NCI-H2107 treated with DMSO at 0.1 percent for 48 hours (cell line): ENCODE measurements at regions not wholly inside any gene's neighbourhood (a gene's known extent, or its start where the extent isn't known, plus 50 kb on each side); places are given as distances from the start of the nearest gene placed in this dataset.

Experiments
- DNase-seq: peaks from one replicate; lab custom pipeline; 2025; ENCODE audit not compliant: unreplicated experiment; lab: John Stamatoyannopoulos, UW

- no peak for DNase-seq
Measured at GRCh38 chr16:79912592-79913310, 312.2 kb upstream of the MAF start.

- DNase-seq = no peak
Measured at GRCh38 chr16:79911660-79912059, 311.1 kb upstream of the MAF start.

- no peak for DNase-seq
Measured at GRCh38 chr16:79909571-79909970, 309.0 kb upstream of the MAF start.

GRCh38 chr16:79903471-79903870 is 302.9 kb upstream of the MAF start:
- DNase-seq = no peak

GRCh38 chr16:79902351-79902750 is 301.8 kb upstream of the MAF start:
- DNase-seq = no peak

GRCh38 chr16:79901522-79901921 is 301.0 kb upstream of the MAF start:
- DNase-seq = no peak

- no peak for DNase-seq
Measured at GRCh38 chr16:79899716-79900115, 299.2 kb upstream of the MAF start.

GRCh38 chr16:79899316-79899715 is 298.8 kb upstream of the MAF start:
- DNase-seq = no peak

GRCh38 chr16:79898703-79899102 is 298.2 kb upstream of the MAF start:
- no peak for DNase-seq

- no peak for DNase-seq
Measured at GRCh38 chr16:79897453-79898146, 297.1 kb upstream of the MAF start.

- DNase-seq = no peak
Measured at GRCh38 chr16:79897104-79897452, 296.5 kb upstream of the MAF start.

GRCh38 chr16:79895917-79896203 is 295.3 kb upstream of the MAF start:
- DNase-seq = no peak

- DNase-seq = no peak
Measured at GRCh38 chr16:79895053-79895916, 294.7 kb upstream of the MAF start.

GRCh38 chr16:79893445-79893844 is 292.9 kb upstream of the MAF start:
- no peak for DNase-seq

- DNase-seq = no peak
Measured at GRCh38 chr16:79892278-79892677, 291.7 kb upstream of the MAF start.

- DNase-seq = no peak
Measured at GRCh38 chr16:79891458-79891857, 290.9 kb upstream of the MAF start.

- no peak for DNase-seq
Measured at GRCh38 chr16:79887541-79888540, 287.3 kb upstream of the MAF start.

- no peak for DNase-seq
Measured at GRCh38 chr16:79885320-79885719, 284.8 kb upstream of the MAF start.

- no peak for DNase-seq
Measured at GRCh38 chr16:79883494-79883893, 283.0 kb upstream of the MAF start.

- DNase-seq = no peak
Measured at GRCh38 chr16:79882340-79883005, 281.9 kb upstream of the MAF start.
